ENCODE measurements at regions not wholly inside any gene's neighbourhood (a gene's known extent, or its start where the extent isn't known, plus 50 kb on each side); places are given as distances from the start of the nearest gene placed in this dataset.
"Not testable (repeated sequence)": the region's sequence is repeated elsewhere in the genome, so short reads cannot be mapped to it uniquely, and the experiment has no call there.

- TF ChIP-seq ZNF274 (IDR thresholded peaks at IDR 0.05; ENCODE audit: low read depth, low read length); SUZ12 (IDR thresholded peaks at IDR 0.05; ENCODE audit: extremely low read depth, insufficient read depth, insufficient read length); YY1 (IDR thresholded peaks at IDR 0.05; ENCODE audit: insufficient read depth, insufficient read length): not testable (repeated sequence)
Observed at GRCh38 chrY:16120096-16120495, 1595.8 kb downstream of the NLGN4Y start.
